Fibroblast of lung (primary cell): ENCODE measurements at regions not wholly inside any gene's neighbourhood (a gene's known extent, or its start where the extent isn't known, plus 50 kb on each side); places are given as distances from the start of the nearest gene placed in this dataset.

Source experiments
- DNase-seq, 2 donors: peaks; one replicate each; pipeline versions ENCODE4 v3.0.0 to v3.0.0-alpha.2; 2010; ENCODE audit warnings: low read depth in 2 of 2
- H2AFZ ChIP-seq: 2 replicates; pipeline ENCODE4 v1.5.1; 2012; ENCODE audit warnings: low read length, control low read depth, inconsistent platforms
- H3K27ac ChIP-seq: 2 replicates; pipeline ENCODE4 v1.5.1; 2011; ENCODE audit warnings: low read length, control low read depth; ENCODE audit not compliant: insufficient read depth
- H3K27me3 ChIP-seq: 2 replicates; pipeline ENCODE4 v1.5.1; 2011; ENCODE audit warnings: mild to moderate bottlenecking, low read length; ENCODE audit not compliant: control insufficient read depth, insufficient read depth
- H3K36me3 ChIP-seq: 2 replicates; pipeline ENCODE4 v1.5.1; 2011; ENCODE audit warnings: low read length; ENCODE audit not compliant: control insufficient read depth, insufficient read depth
- H3K4me1 ChIP-seq: 2 replicates; pipeline ENCODE4 v1.5.1; 2011; ENCODE audit warnings: low read length; ENCODE audit not compliant: control insufficient read depth, insufficient read depth; ENCODE audit errors: extremely low read depth
- H3K4me2 ChIP-seq: 2 replicates; pipeline ENCODE4 v1.5.1; 2011; ENCODE audit warnings: low read length, control low read depth; ENCODE audit not compliant: insufficient read depth; ENCODE audit errors: extremely low read depth
- H3K4me3 ChIP-seq, 4 experiments: fragments of 200-600 bp in 1 of 4; sonication (generic) in 1 of 4; replicated peaks in 1 of 4; 2 replicates each; pipeline ENCODE4 v1.5.1; 2011 to 2016; ENCODE audit warnings: low read length in 4 of 4, low read depth in 3 of 4, mild to moderate bottlenecking in 3 of 4, control low read depth in 2 of 4, inconsistent platforms in 1 of 4, mixed read lengths in 1 of 4; ENCODE audit not compliant: insufficient read depth in 1 of 4; ENCODE audit errors: control extremely low read depth in 1 of 4
- H3K79me2 ChIP-seq: 2 replicates; pipeline ENCODE4 v1.5.1; 2012; ENCODE audit warnings: mild to moderate bottlenecking, low read length, inconsistent platforms; ENCODE audit not compliant: control insufficient read depth, insufficient read depth
- H3K9ac ChIP-seq: 2 replicates; pipeline ENCODE4 v1.5.1; 2011; ENCODE audit warnings: mild to moderate bottlenecking, low read length, control low read depth; ENCODE audit not compliant: insufficient read depth
- H3K9me3 ChIP-seq: 2 replicates; pipeline ENCODE4 v1.5.1; 2012; ENCODE audit warnings: low read depth, low read length; ENCODE audit not compliant: control insufficient read depth, insufficient read depth
- H4K20me1 ChIP-seq: 2 replicates; pipeline ENCODE4 v1.5.1; 2011; ENCODE audit warnings: low read length; ENCODE audit not compliant: control insufficient read depth, insufficient read depth; ENCODE audit errors: extremely low read depth
- CTCF ChIP-seq, 2 donors: IDR thresholded peaks in 1 of 2; conservative IDR thresholded peaks in 1 of 2; 1 replicate in 1 of 2; 2 replicates in 1 of 2; pipeline ENCODE4 v1.5.1; 2011 to 2012; ENCODE audit warnings: low read length in 2 of 2, control low read depth in 1 of 2, inconsistent platforms in 1 of 2, low read depth in 1 of 2, mild to moderate bottlenecking in 1 of 2
- EZH2 ChIP-seq: IDR thresholded peaks from 2 replicates; pipeline ENCODE4 v1.5.1; 2012; ENCODE audit warnings: low read length, control low read depth, mild to moderate bottlenecking; ENCODE audit errors: missing control alignments

GRCh38 chr2:212649646-212650045, 111.0 kb upstream of the ERBB4 start:
- H3K9ac ChIP-seq, result no peak overlapping the region
- no peaks in the 10 kb centered on the region for H3K36me3 ChIP-seq
- no peaks in the 10 kb centered on the region for H4K20me1 ChIP-seq
- H3K9me3 ChIP-seq, result no peaks in the 10 kb centered on the region
- no peaks in the 10 kb centered on the region for H3K79me2 ChIP-seq
- H3K4me2 ChIP-seq, result no peak overlapping the region
- peaks cover 4% of the 10 kb centered on the region for H3K4me1 ChIP-seq
- TF ChIP-seq EZH2 (no peak), CTCF (conservative IDR thresholded peaks at IDR 0.05 in 1 of 2, IDR thresholded peaks at IDR 0.05 in 1 of 2; ENCODE audit: low read depth in 1 of 2, low read length in 2 of 2) (no peak)
- H3K4me3 ChIP-seq, result no peak overlapping the region
- DNase-seq, result peak in 1 of 2 donors; percentile 6
- H2AFZ ChIP-seq, result no peak overlapping the region
- no peak overlapping the region for H3K27ac ChIP-seq
- no peaks in the 10 kb centered on the region for H3K27me3 ChIP-seq

- DNase-seq, result peak; percentile 68 to 89
- H3K4me2 ChIP-seq, result peak overlapping the region; percentile 28
- H4K20me1 ChIP-seq, result no peaks in the 10 kb centered on the region
- H3K4me3 ChIP-seq, result no peak overlapping the region
- H2AFZ ChIP-seq, result no peak overlapping the region
- H3K9me3 ChIP-seq, result no peaks in the 10 kb centered on the region
- no peak overlapping the region for H3K27ac ChIP-seq
- TF ChIP-seq CTCF (conservative IDR thresholded peaks at IDR 0.05 in 1 of 2, IDR thresholded peaks at IDR 0.05 in 1 of 2; ENCODE audit: low read depth in 1 of 2, low read length in 2 of 2) (no peak), EZH2 (no peak)
- H3K79me2 ChIP-seq, result no peaks in the 10 kb centered on the region
- no peaks in the 10 kb centered on the region for H3K27me3 ChIP-seq
- peaks cover 4% of the 10 kb centered on the region for H3K4me1 ChIP-seq
- H3K36me3 ChIP-seq, result no peaks in the 10 kb centered on the region
- no peak overlapping the region for H3K9ac ChIP-seq
These were observed 108.2 kb upstream of the ERBB4 start for GRCh38 chr2:212646698-212647366.

- no peaks in the 10 kb centered on the region for H3K9me3 ChIP-seq
- no peaks in the 10 kb centered on the region for H4K20me1 ChIP-seq
- TF ChIP-seq CTCF (conservative IDR thresholded peaks at IDR 0.05 in 1 of 2, IDR thresholded peaks at IDR 0.05 in 1 of 2; ENCODE audit: low read depth in 1 of 2, low read length in 2 of 2) (no peak), EZH2 (no peak)
- no peak overlapping the region for H3K27ac ChIP-seq
- H3K27me3 ChIP-seq, result no peaks in the 10 kb centered on the region
- no peaks in the 10 kb centered on the region for H3K79me2 ChIP-seq
- H3K4me3 ChIP-seq, result no peak overlapping the region
- H3K4me1 ChIP-seq, result peaks cover 4% of the 10 kb centered on the region
- H2AFZ ChIP-seq, result no peak overlapping the region
- no peaks in the 10 kb centered on the region for H3K36me3 ChIP-seq
- no peak for DNase-seq
- H3K9ac ChIP-seq, result no peak overlapping the region
- no peak overlapping the region for H3K4me2 ChIP-seq
These were observed 105.7 kb upstream of the ERBB4 start for GRCh38 chr2:212644195-212644837.
